ENCODE measurements at regions not wholly inside any gene's neighbourhood (a gene's known extent, or its start where the extent isn't known, plus 50 kb on each side); places are given as distances from the start of the nearest gene placed in this dataset.

- 73% methylated on average over 1 of the region's 1 CpG for WGBS (ENCODE audit: insufficient coverage)
- H3K4me1 ChIP-seq (ENCODE audit: control insufficient read depth, insufficient read depth, low read length), result peaks cover 2% of the 10 kb centered on the region
- no peaks in the 10 kb centered on the region for H3K9me3 ChIP-seq (replicated peaks; ENCODE audit: control insufficient read depth, low read depth, low read length)
- no peak overlapping the region for H3K4me3 ChIP-seq (ENCODE audit: low read length)
- DNase-seq, result no peak
- no peak overlapping the region for H3K27ac ChIP-seq (ENCODE audit: low read length)
- no peaks in the 10 kb centered on the region for H3K27me3 ChIP-seq (ENCODE audit: control insufficient read depth, insufficient read depth, low read length)
- no peaks in the 10 kb centered on the region for H3K36me3 ChIP-seq (ENCODE audit: control insufficient read depth, insufficient read depth, low read length)
These were observed 248.3 kb downstream of the COX7C start for GRCh38 chr5:86866036-86866435.

GRCh38 chr5:86869268-86869667, 251.5 kb downstream of the COX7C start:
- Histone ChIP-seq H3K36me3 (ENCODE audit: control insufficient read depth, insufficient read depth, low read length) (no peaks in the 10 kb centered on the region), H3K4me1 (ENCODE audit: control insufficient read depth, insufficient read depth, low read length) (peaks cover 2% of the 10 kb centered on the region), H3K9me3 (replicated peaks; ENCODE audit: control insufficient read depth, low read depth, low read length) (no peaks in the 10 kb centered on the region), H3K27me3 (ENCODE audit: control insufficient read depth, insufficient read depth, low read length) (no peaks in the 10 kb centered on the region), H3K27ac (ENCODE audit: low read length) (no peak overlapping the region), H3K4me3 (ENCODE audit: low read length) (no peak overlapping the region)
- WGBS (ENCODE audit: insufficient coverage), result 86% methylated on average over 1 of the region's 2 CpGs
- no peak for DNase-seq

- H3K9me3 ChIP-seq (replicated peaks; ENCODE audit: control insufficient read depth, low read depth, low read length), result no peaks in the 10 kb centered on the region
- DNase-seq, result no peak
- no peaks in the 10 kb centered on the region for H3K4me1 ChIP-seq (ENCODE audit: control insufficient read depth, insufficient read depth, low read length)
- H3K4me3 ChIP-seq (ENCODE audit: low read length), result no peak overlapping the region
- 100% methylated on average over 1 of the region's 2 CpGs for WGBS (ENCODE audit: insufficient coverage)
- no peaks in the 10 kb centered on the region for H3K36me3 ChIP-seq (ENCODE audit: control insufficient read depth, insufficient read depth, low read length)
- H3K27me3 ChIP-seq (ENCODE audit: control insufficient read depth, insufficient read depth, low read length), result no peaks in the 10 kb centered on the region
- H3K27ac ChIP-seq (ENCODE audit: low read length), result no peak overlapping the region
These were observed 257.8 kb downstream of the COX7C start for GRCh38 chr5:86875539-86875938.

GRCh38 chr5:86878250-86878649, 260.5 kb downstream of the COX7C start:
- no peaks in the 10 kb centered on the region for H3K36me3 ChIP-seq (ENCODE audit: control insufficient read depth, insufficient read depth, low read length)
- no peak overlapping the region for H3K4me3 ChIP-seq (ENCODE audit: low read length)
- no peak for DNase-seq

GRCh38 chr5:86879086-86879485, 261.3 kb downstream of the COX7C start:
- Histone ChIP-seq H3K27me3 (ENCODE audit: control insufficient read depth, insufficient read depth, low read length) (no peaks in the 10 kb centered on the region), H3K27ac (ENCODE audit: low read length) (no peak overlapping the region), H3K4me1 (ENCODE audit: control insufficient read depth, insufficient read depth, low read length) (no peaks in the 10 kb centered on the region), H3K9me3 (replicated peaks; ENCODE audit: control insufficient read depth, low read depth, low read length) (no peaks in the 10 kb centered on the region), H3K36me3 (ENCODE audit: control insufficient read depth, insufficient read depth, low read length) (no peaks in the 10 kb centered on the region), H3K4me3 (ENCODE audit: low read length) (no peak overlapping the region)
- DNase-seq, result no peak

More at GRCh38 chr5:86878250-86878649, 260.5 kb downstream of the COX7C start:
- Histone ChIP-seq H3K27me3 (ENCODE audit: control insufficient read depth, insufficient read depth, low read length) (no peaks in the 10 kb centered on the region), H3K27ac (ENCODE audit: low read length) (no peak overlapping the region), H3K4me1 (ENCODE audit: control insufficient read depth, insufficient read depth, low read length) (no peaks in the 10 kb centered on the region), H3K9me3 (replicated peaks; ENCODE audit: control insufficient read depth, low read depth, low read length) (no peaks in the 10 kb centered on the region)

GRCh38 chr5:86880344-86880743, 262.6 kb downstream of the COX7C start:
- no peak overlapping the region for H3K27ac ChIP-seq (ENCODE audit: low read length)
- H3K9me3 ChIP-seq (replicated peaks; ENCODE audit: control insufficient read depth, low read depth, low read length), result no peaks in the 10 kb centered on the region
- H3K4me3 ChIP-seq (ENCODE audit: low read length), result no peak overlapping the region
- 51% methylated on average over 3 of the region's 4 CpGs for WGBS (ENCODE audit: insufficient coverage)
- no peaks in the 10 kb centered on the region for H3K36me3 ChIP-seq (ENCODE audit: control insufficient read depth, insufficient read depth, low read length)
- H3K4me1 ChIP-seq (ENCODE audit: control insufficient read depth, insufficient read depth, low read length), result no peaks in the 10 kb centered on the region
- no peaks in the 10 kb centered on the region for H3K27me3 ChIP-seq (ENCODE audit: control insufficient read depth, insufficient read depth, low read length)
- DNase-seq, result no peak

GRCh38 chr5:86880785-86881492, 263.2 kb downstream of the COX7C start:
- Histone ChIP-seq H3K27ac (ENCODE audit: low read length) (no peak overlapping the region), H3K36me3 (ENCODE audit: control insufficient read depth, insufficient read depth, low read length) (no peaks in the 10 kb centered on the region), H3K4me1 (ENCODE audit: control insufficient read depth, insufficient read depth, low read length) (no peaks in the 10 kb centered on the region), H3K27me3 (ENCODE audit: control insufficient read depth, insufficient read depth, low read length) (no peaks in the 10 kb centered on the region), H3K9me3 (replicated peaks; ENCODE audit: control insufficient read depth, low read depth, low read length) (no peaks in the 10 kb centered on the region), H3K4me3 (ENCODE audit: low read length) (no peak overlapping the region)
- WGBS (ENCODE audit: insufficient coverage), result 48% methylated on average over 3 of the region's 3 CpGs
- peak; percentile 71 for DNase-seq

- no peak overlapping the region for H3K4me3 ChIP-seq (ENCODE audit: low read length)
- no peak overlapping the region for H3K27ac ChIP-seq (ENCODE audit: low read length)
- 87% methylated on average over 1 of the region's 1 CpG for WGBS (ENCODE audit: insufficient coverage)
- H3K36me3 ChIP-seq (ENCODE audit: control insufficient read depth, insufficient read depth, low read length), result no peaks in the 10 kb centered on the region
- no peaks in the 10 kb centered on the region for H3K9me3 ChIP-seq (replicated peaks; ENCODE audit: control insufficient read depth, low read depth, low read length)
- no peaks in the 10 kb centered on the region for H3K4me1 ChIP-seq (ENCODE audit: control insufficient read depth, insufficient read depth, low read length)
- DNase-seq, result no peak
- no peaks in the 10 kb centered on the region for H3K27me3 ChIP-seq (ENCODE audit: control insufficient read depth, insufficient read depth, low read length)
These were observed 263.9 kb downstream of the COX7C start for GRCh38 chr5:86881493-86882090.

- WGBS (ENCODE audit: insufficient coverage), result 98% methylated on average over 9 of the region's 16 CpGs
These were observed 266.9 kb downstream of the COX7C start for GRCh38 chr5:86884608-86885007.

GRCh38 chr5:86885011-86885410, 267.3 kb downstream of the COX7C start:
- H3K27me3 ChIP-seq (ENCODE audit: control insufficient read depth, insufficient read depth, low read length), result no peaks in the 10 kb centered on the region
- no peak overlapping the region for H3K27ac ChIP-seq (ENCODE audit: low read length)
- no peak for DNase-seq
- no peaks in the 10 kb centered on the region for H3K9me3 ChIP-seq (replicated peaks; ENCODE audit: control insufficient read depth, low read depth, low read length)
- H3K4me1 ChIP-seq (ENCODE audit: control insufficient read depth, insufficient read depth, low read length), result no peaks in the 10 kb centered on the region
- 100% methylated on average over 1 of the region's 2 CpGs for WGBS (ENCODE audit: insufficient coverage)
- no peaks in the 10 kb centered on the region for H3K36me3 ChIP-seq (ENCODE audit: control insufficient read depth, insufficient read depth, low read length)
- no peak overlapping the region for H3K4me3 ChIP-seq (ENCODE audit: low read length)

More at GRCh38 chr5:86884608-86885007, 266.9 kb downstream of the COX7C start:
- no peaks in the 10 kb centered on the region for H3K9me3 ChIP-seq (replicated peaks; ENCODE audit: control insufficient read depth, low read depth, low read length)
- H3K4me1 ChIP-seq (ENCODE audit: control insufficient read depth, insufficient read depth, low read length), result no peaks in the 10 kb centered on the region
- no peak for DNase-seq
- H3K4me3 ChIP-seq (ENCODE audit: low read length), result no peak overlapping the region
- no peaks in the 10 kb centered on the region for H3K27me3 ChIP-seq (ENCODE audit: control insufficient read depth, insufficient read depth, low read length)
- H3K27ac ChIP-seq (ENCODE audit: low read length), result no peak overlapping the region
- H3K36me3 ChIP-seq (ENCODE audit: control insufficient read depth, insufficient read depth, low read length), result no peaks in the 10 kb centered on the region
